Panc1 (cell line): ENCODE measurements at regions not wholly inside any gene's neighbourhood (a gene's known extent, or its start where the extent isn't known, plus 50 kb on each side); places are given as distances from the start of the nearest gene placed in this dataset.

Experiments
- ATAC-seq: fragments of 200-7000 bp; cut with Tn5 transposase; 2 replicates; pipeline ENCODE4 v1.9.1; 2020; ENCODE audit warnings: mild to moderate bottlenecking, moderate library complexity
- BruUV-seq: library from RNA; stranded (reverse); fragments of 400-500 nt; replicated peaks from 2 replicates; lab custom pipeline; 2021; lab: Mats Ljungman, UMichigan
- CTCF ChIA-PET: fragments of 300-600 bp; sonication (Branson Sonifier 250); formaldehyde crosslinking; loops from one replicate; lab custom pipeline; 2022; ENCODE audit warnings: antibody characterized with exemption; lab: Charles Lee
- POLR2A ChIA-PET: fragments of 300-600 bp; sonication (Branson Sonifier 250); formaldehyde crosslinking; loops from one replicate; lab custom pipeline; 2022; ENCODE audit warnings: antibody characterized with exemption; lab: Charles Lee
- DNase-seq: peaks from one replicate; pipeline ENCODE4 v3.0.0-alpha.2; 2010; ENCODE audit warnings: low read depth, low spot score
- H3K27ac ChIP-seq: 2 replicates; pipeline ENCODE4 v1.5.1; 2011; ENCODE audit warnings: mild to moderate bottlenecking, low read length, inconsistent platforms
- H3K27me3 ChIP-seq: fragments of 200-500 bp; sonication (Bioruptor generic); 2 replicates; pipeline ENCODE4 v1.6.0; 2014; ENCODE audit warnings: low read length, inconsistent platforms; ENCODE audit not compliant: control insufficient read depth, insufficient read depth
- H3K36me3 ChIP-seq: fragments of 200-500 bp; sonication (Bioruptor generic); 2 replicates; pipeline ENCODE4 v1.5.1; 2014; ENCODE audit warnings: inconsistent platforms, mild to moderate bottlenecking, low read length, moderate library complexity; ENCODE audit not compliant: control insufficient read depth, insufficient read depth
- H3K4me1 ChIP-seq: 2 replicates; pipeline ENCODE4 v1.5.1; 2011; ENCODE audit warnings: inconsistent platforms, mild to moderate bottlenecking, low read length, moderate library complexity; ENCODE audit not compliant: control insufficient read depth, insufficient read depth
- H3K4me3 ChIP-seq, 2 experiments: 2 replicates each; pipeline ENCODE4 v1.5.1; 2011 to 2012; ENCODE audit warnings: low read depth in 2 of 2, low read length in 2 of 2, mild to moderate bottlenecking in 2 of 2, inconsistent platforms in 1 of 2, moderate library complexity in 1 of 2
- H3K9me3 ChIP-seq: fragments of 200-500 bp; sonication (Bioruptor generic); 2 replicates; pipeline ENCODE4 v1.5.1; 2014; ENCODE audit warnings: low read depth, mild to moderate bottlenecking, inconsistent platforms, low read length, moderate library complexity; ENCODE audit not compliant: control insufficient read depth, insufficient read depth
- CTCF ChIP-seq: fragments of 450-650 bp; IDR thresholded peaks from 2 replicates; pipeline ENCODE4 v1.5.1; 2017; ENCODE audit warnings: mild to moderate bottlenecking
- POLR2AphosphoS5 ChIP-seq: IDR thresholded peaks from 2 replicates; pipeline ENCODE4 v1.6.1; 2012; ENCODE audit warnings: mild to moderate bottlenecking, low read depth, low read length, moderate library complexity
- SIN3A ChIP-seq: IDR thresholded peaks from 2 replicates; pipeline ENCODE4 v1.6.1; 2012; ENCODE audit warnings: low read depth, mild to moderate bottlenecking, low read length, moderate library complexity, borderline replicate concordance; ENCODE audit not compliant: insufficient read depth
- TCF7L2 ChIP-seq: IDR thresholded peaks from 2 replicates; pipeline ENCODE4 v1.6.1; 2011; ENCODE audit warnings: mild to moderate bottlenecking, low read depth, low read length, inconsistent platforms
- in situ Hi-C: cut with HindIII; loops from 2 replicates; pipeline ENCODE4 v1.10.0; 2016; ENCODE audit warnings: low sequenced_read_pairs, low pct_unique_long_range_greater_than_20kb
- intact Hi-C: fragments of 100-400 bp; cut with micrococcal nuclease; formaldehyde crosslinking; loops from one replicate; pipeline ENCODE4 v1.10.0; 2022; ENCODE audit not compliant: unreplicated experiment
- TF ChIP-seq, protein P1 (sequence below), 2 experiments: IDR thresholded peaks; 2 replicates each; pipeline ENCODE4 v1.6.1; 2011 to 2012; ENCODE audit warnings: low read depth in 2 of 2, control low read depth in 1 of 2, low read length in 1 of 2, mild to moderate bottlenecking in 1 of 2, moderate library complexity in 1 of 2; ENCODE audit not compliant: insufficient read depth in 1 of 2

DNA sequence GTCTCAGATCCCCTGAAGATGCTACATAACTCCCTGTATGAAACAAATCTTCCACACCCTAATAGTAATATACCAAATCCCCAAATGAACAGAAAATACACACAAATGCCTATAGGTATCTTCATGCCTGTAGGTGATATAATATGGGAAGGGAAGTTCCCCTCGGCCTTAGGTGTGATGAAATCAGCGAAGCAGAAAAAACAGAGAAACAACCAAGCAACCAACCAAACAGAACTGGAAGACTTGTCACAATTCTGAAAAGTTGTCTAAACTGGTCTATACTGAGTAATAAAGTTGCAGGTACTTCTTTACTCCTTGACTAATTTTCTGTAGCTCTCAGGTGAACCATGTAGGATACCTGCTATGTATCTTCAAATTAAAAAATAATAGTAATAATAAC is 82.2 kb upstream of the SATB1 start:
- DNase-seq (no peak), ATAC-seq (no peak)
- intact Hi-C loops = no loop called here
- no peak overlapping the region for H3K27ac ChIP-seq
- no TSS peak for BruUV-seq
- no peak overlapping the region for H3K4me3 ChIP-seq
- TF ChIP-seq CTCF (no peak), POLR2AphosphoS5 (no peak), SIN3A (no peak), TCF7L2 (no peak)
- TF ChIP-seq, protein P1, sequence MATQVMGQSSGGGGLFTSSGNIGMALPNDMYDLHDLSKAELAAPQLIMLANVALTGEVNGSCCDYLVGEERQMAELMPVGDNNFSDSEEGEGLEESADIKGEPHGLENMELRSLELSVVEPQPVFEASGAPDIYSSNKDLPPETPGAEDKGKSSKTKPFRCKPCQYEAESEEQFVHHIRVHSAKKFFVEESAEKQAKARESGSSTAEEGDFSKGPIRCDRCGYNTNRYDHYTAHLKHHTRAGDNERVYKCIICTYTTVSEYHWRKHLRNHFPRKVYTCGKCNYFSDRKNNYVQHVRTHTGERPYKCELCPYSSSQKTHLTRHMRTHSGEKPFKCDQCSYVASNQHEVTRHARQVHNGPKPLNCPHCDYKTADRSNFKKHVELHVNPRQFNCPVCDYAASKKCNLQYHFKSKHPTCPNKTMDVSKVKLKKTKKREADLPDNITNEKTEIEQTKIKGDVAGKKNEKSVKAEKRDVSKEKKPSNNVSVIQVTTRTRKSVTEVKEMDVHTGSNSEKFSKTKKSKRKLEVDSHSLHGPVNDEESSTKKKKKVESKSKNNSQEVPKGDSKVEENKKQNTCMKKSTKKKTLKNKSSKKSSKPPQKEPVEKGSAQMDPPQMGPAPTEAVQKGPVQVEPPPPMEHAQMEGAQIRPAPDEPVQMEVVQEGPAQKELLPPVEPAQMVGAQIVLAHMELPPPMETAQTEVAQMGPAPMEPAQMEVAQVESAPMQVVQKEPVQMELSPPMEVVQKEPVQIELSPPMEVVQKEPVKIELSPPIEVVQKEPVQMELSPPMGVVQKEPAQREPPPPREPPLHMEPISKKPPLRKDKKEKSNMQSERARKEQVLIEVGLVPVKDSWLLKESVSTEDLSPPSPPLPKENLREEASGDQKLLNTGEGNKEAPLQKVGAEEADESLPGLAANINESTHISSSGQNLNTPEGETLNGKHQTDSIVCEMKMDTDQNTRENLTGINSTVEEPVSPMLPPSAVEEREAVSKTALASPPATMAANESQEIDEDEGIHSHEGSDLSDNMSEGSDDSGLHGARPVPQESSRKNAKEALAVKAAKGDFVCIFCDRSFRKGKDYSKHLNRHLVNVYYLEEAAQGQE (IDR thresholded peaks at IDR 0.05; ENCODE audit: insufficient read depth in 1 of 2, low read depth in 2 of 2, low read length in 1 of 2) = no peak
- H3K27me3 ChIP-seq = no peaks in the 10 kb centered on the region
- POLR2A ChIA-PET = no interaction called here
- no peaks in the 10 kb centered on the region for H3K36me3 ChIP-seq
- H3K9me3 ChIP-seq = no peaks in the 10 kb centered on the region
- CTCF ChIA-PET = no interaction called here
- H3K4me1 ChIP-seq = no peaks in the 10 kb centered on the region
- in situ Hi-C loops = no loop called here

- TF ChIP-seq TCF7L2 = no peak
- TF ChIP-seq CTCF = no peak
- TF ChIP-seq POLR2AphosphoS5 = no peak
- no peak for TF ChIP-seq SIN3A
- TF ChIP-seq, protein P1 (IDR thresholded peaks at IDR 0.05; ENCODE audit: insufficient read depth in 1 of 2, low read depth in 2 of 2, low read length in 1 of 2) = no peak
Observed at GRCh38 chr3:18505056-18505455, 79.9 kb upstream of the SATB1 start.

More at GRCh38 chr3:18505056-18505455, 79.9 kb upstream of the SATB1 start:
- POLR2A ChIA-PET = no interaction called here
- no peak overlapping the region for H3K27ac ChIP-seq
- H3K4me3 ChIP-seq = no peak overlapping the region
- BruUV-seq = no TSS peak
- in situ Hi-C loops (no loop called here), intact Hi-C loops (no loop called here)
- ATAC-seq = no peak
- CTCF ChIA-PET = no interaction called here
- H3K27me3 ChIP-seq = no peaks in the 10 kb centered on the region
- no peaks in the 10 kb centered on the region for H3K36me3 ChIP-seq
- no peaks in the 10 kb centered on the region for H3K4me1 ChIP-seq
- no peaks in the 10 kb centered on the region for H3K9me3 ChIP-seq
- DNase-seq = no peak
